CD14-positive monocyte (primary cell): ENCODE measurements at regions not wholly inside any gene's neighbourhood (a gene's known extent, or its start where the extent isn't known, plus 50 kb on each side); places are given as distances from the start of the nearest gene placed in this dataset.

Experiments
- DNase-seq, 3 donors: peaks; one replicate each; pipeline ENCODE4 v3.0.0-alpha.2; 2011 to 2022
- H2AFZ ChIP-seq: 2 replicates; pipeline ENCODE4 v1.6.0; 2012; ENCODE audit warnings: mild to moderate bottlenecking, low read depth, low read length, inconsistent platforms; ENCODE audit not compliant: insufficient read depth, poor library complexity, severe bottlenecking
- H3K27ac ChIP-seq, 2 donors: 1 replicate in 1 of 2; 2 replicates in 1 of 2; pipeline ENCODE4 v1.5.1; 2012 to 2013; ENCODE audit warnings: low read length in 2 of 2, control low read depth in 1 of 2, inconsistent platforms in 1 of 2, low read depth in 1 of 2, mild to moderate bottlenecking in 1 of 2
- H3K27me3 ChIP-seq, 2 donors: one replicate each; pipeline versions ENCODE4 v1.6.0 to v1.6.1; 2011 to 2013; ENCODE audit warnings: low read length in 2 of 2; ENCODE audit not compliant: control insufficient read depth in 2 of 2, insufficient read depth in 2 of 2
- H3K36me3 ChIP-seq, 2 donors: replicated peaks in 1 of 2; 1 replicate in 1 of 2; 2 replicates in 1 of 2; pipeline versions ENCODE4 v1.5.1 to v1.6.1; 2012 to 2013; ENCODE audit warnings: low read length in 2 of 2, control low read depth in 1 of 2, inconsistent platforms in 1 of 2, mild to moderate bottlenecking in 1 of 2; ENCODE audit not compliant: insufficient read depth in 2 of 2, control insufficient read depth in 1 of 2
- H3K4me1 ChIP-seq, 2 donors: 1 replicate in 1 of 2; 2 replicates in 1 of 2; pipeline versions ENCODE4 v1.5.1 to v1.6.1; 2012 to 2013; ENCODE audit warnings: low read length in 2 of 2, control low read depth in 1 of 2, inconsistent platforms in 1 of 2, mild to moderate bottlenecking in 1 of 2, moderate library complexity in 1 of 2; ENCODE audit not compliant: insufficient read depth in 2 of 2, control insufficient read depth in 1 of 2
- H3K4me2 ChIP-seq: replicated peaks from 2 replicates; pipeline ENCODE3; 2012; ENCODE audit warnings: low read length, moderate library complexity, mild to moderate bottlenecking; ENCODE audit not compliant: poor library complexity, severe bottlenecking; ENCODE audit errors: extremely low read depth
- H3K4me3 ChIP-seq, 3 experiments: fragments of 200-600 bp in 1 of 3; sonication (generic) in 1 of 3; replicated peaks in 1 of 3; 1 replicate in 2 of 3; 2 replicates in 1 of 3; pipeline ENCODE4 v1.5.1; 2011 to 2013; ENCODE audit warnings: low read length in 3 of 3, mild to moderate bottlenecking in 3 of 3, control low read depth in 2 of 3, low read depth in 2 of 3, inconsistent platforms in 1 of 3, moderate library complexity in 1 of 3
- H3K79me2 ChIP-seq: 2 replicates; pipeline ENCODE4 v1.6.0; 2012; ENCODE audit warnings: mild to moderate bottlenecking, control low read depth, inconsistent platforms, low read length, moderate library complexity; ENCODE audit not compliant: insufficient read depth
- H3K9ac ChIP-seq: 2 replicates; pipeline ENCODE4 v1.6.0; 2017; ENCODE audit warnings: low read length, mild to moderate bottlenecking; ENCODE audit not compliant: insufficient read depth, poor library complexity, severe bottlenecking
- H3K9me3 ChIP-seq, 2 donors: replicated peaks in 1 of 2; 1 replicate in 1 of 2; 2 replicates in 1 of 2; pipeline versions ENCODE4 v1.5.1 to v1.6.1; 2012 to 2013; ENCODE audit warnings: low read length in 2 of 2, control low read depth in 1 of 2; ENCODE audit not compliant: control insufficient read depth in 1 of 2, insufficient read depth in 1 of 2
- H4K20me1 ChIP-seq: 2 replicates; pipeline ENCODE4 v1.6.0; 2012; ENCODE audit warnings: mild to moderate bottlenecking, low read length, control low read depth, moderate library complexity; ENCODE audit not compliant: insufficient read depth
- H3K27ac Mint-ChIP-seq, 7 donors: one replicate each; pipeline ENCODE4 v1.8.0; 2020; ENCODE audit warnings: mild to moderate bottlenecking in 7 of 7, mixed read lengths in 7 of 7, moderate library complexity in 6 of 7, inconsistent platforms in 2 of 7
- H3K27me3 Mint-ChIP-seq, 3 donors: one replicate each; pipeline ENCODE4 v1.8.0; 2021 to 2022; ENCODE audit warnings: low read depth in 3 of 3, mild to moderate bottlenecking in 3 of 3, mixed read lengths in 3 of 3, moderate library complexity in 3 of 3, inconsistent platforms in 1 of 3
- H3K36me3 Mint-ChIP-seq, 2 donors: one replicate each; pipeline ENCODE4 v1.8.0; 2020; ENCODE audit warnings: mixed read lengths in 2 of 2, inconsistent platforms in 1 of 2, mild to moderate bottlenecking in 1 of 2
- H3K4me1 Mint-ChIP-seq: one replicate; pipeline ENCODE4 v1.8.0; 2020; ENCODE audit warnings: mild to moderate bottlenecking, mixed read lengths
- H3K4me3 Mint-ChIP-seq, 2 donors: one replicate each; pipeline ENCODE4 v1.8.0; 2020; ENCODE audit warnings: mild to moderate bottlenecking in 2 of 2, mixed read lengths in 2 of 2, moderate library complexity in 1 of 2
- H3K9me3 Mint-ChIP-seq, 7 donors: one replicate each; pipeline ENCODE4 v1.8.0; 2020 to 2022; ENCODE audit warnings: mixed read lengths in 7 of 7, mild to moderate bottlenecking in 6 of 7, moderate library complexity in 6 of 7, inconsistent platforms in 2 of 7
- WGBS: methylation state at CpG from one replicate; pipeline ENCODE4 v1.1.5; 2013; ENCODE audit warnings: missing lambda C conversion rate; ENCODE audit not compliant: insufficient coverage; 5-methylcytosine and 5-hydroxymethylcytosine counted together
- intact Hi-C, 2 donors: fragments of 100-400 bp; cut with micrococcal nuclease; formaldehyde crosslinking; loops; one replicate each; pipeline versions ENCODE4 v1.15.0 to v1.15.1; 2023
- TF ChIP-seq, protein P1 (sequence below): fragments of 200-600 bp; IDR thresholded peaks from one replicate; pipeline ENCODE4 v1.8.0; 2022; ENCODE audit warnings: antibody characterized with exemption, mild to moderate bottlenecking

DNA sequence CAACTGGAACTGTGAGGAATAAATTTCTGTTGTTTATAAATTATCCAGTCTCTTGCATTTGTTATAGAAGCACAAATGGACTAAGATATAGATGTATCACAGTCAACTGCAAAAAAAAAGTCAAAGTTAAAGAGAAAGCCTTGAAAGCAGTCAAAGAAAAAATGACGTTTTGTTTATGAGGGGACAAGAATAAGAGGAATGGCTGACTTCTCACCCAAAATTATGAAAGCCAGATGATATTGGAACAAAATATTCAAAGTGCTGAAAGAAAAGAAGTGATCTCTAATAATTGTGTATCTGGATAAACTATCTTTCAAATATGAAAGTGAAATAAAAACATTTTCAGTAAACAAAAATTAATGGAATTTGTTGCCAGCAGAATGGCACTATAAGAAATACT, 171.8 kb upstream of the IGF1R start:
- TF ChIP-seq, protein P1, sequence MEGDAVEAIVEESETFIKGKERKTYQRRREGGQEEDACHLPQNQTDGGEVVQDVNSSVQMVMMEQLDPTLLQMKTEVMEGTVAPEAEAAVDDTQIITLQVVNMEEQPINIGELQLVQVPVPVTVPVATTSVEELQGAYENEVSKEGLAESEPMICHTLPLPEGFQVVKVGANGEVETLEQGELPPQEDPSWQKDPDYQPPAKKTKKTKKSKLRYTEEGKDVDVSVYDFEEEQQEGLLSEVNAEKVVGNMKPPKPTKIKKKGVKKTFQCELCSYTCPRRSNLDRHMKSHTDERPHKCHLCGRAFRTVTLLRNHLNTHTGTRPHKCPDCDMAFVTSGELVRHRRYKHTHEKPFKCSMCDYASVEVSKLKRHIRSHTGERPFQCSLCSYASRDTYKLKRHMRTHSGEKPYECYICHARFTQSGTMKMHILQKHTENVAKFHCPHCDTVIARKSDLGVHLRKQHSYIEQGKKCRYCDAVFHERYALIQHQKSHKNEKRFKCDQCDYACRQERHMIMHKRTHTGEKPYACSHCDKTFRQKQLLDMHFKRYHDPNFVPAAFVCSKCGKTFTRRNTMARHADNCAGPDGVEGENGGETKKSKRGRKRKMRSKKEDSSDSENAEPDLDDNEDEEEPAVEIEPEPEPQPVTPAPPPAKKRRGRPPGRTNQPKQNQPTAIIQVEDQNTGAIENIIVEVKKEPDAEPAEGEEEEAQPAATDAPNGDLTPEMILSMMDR: no peak
- no peak overlapping the region for H3K4me3 ChIP-seq
- peaks cover 0 to 2% (median 2%) of the 10 kb centered on the region in 3 donors for H3K27me3 Mint-ChIP-seq

GRCh38 chr15:98480844-98481243, 167.5 kb upstream of the IGF1R start:
- TF ChIP-seq, protein P1: no peak
- peaks cover 14 to 18% of the 10 kb centered on the region in 2 donors for H3K9me3 ChIP-seq
- no peak overlapping the region for H3K4me3 Mint-ChIP-seq
- no peak overlapping the region for H3K27ac Mint-ChIP-seq
- H3K4me1 ChIP-seq: no peaks in the 10 kb centered on the region
- H3K27me3 Mint-ChIP-seq: peaks cover 0 to 2% (median 2%) of the 10 kb centered on the region in 3 donors
- no peak for DNase-seq
- WGBS: 90% methylated on average over 11 of the region's 11 CpGs
- no peaks in the 10 kb centered on the region for H3K36me3 Mint-ChIP-seq
- no peaks in the 10 kb centered on the region for H3K4me1 Mint-ChIP-seq
- H3K4me3 ChIP-seq: no peak overlapping the region
- no peak overlapping the region for H2AFZ ChIP-seq
- H3K27me3 ChIP-seq: no peaks in the 10 kb centered on the region
- peaks cover 11 to 37% (median 31%) of the 10 kb centered on the region in 7 donors for H3K9me3 Mint-ChIP-seq
- H3K9ac ChIP-seq: no peak overlapping the region
- intact Hi-C loops: no loop called here
- H3K36me3 ChIP-seq: no peaks in the 10 kb centered on the region
- H4K20me1 ChIP-seq: no peaks in the 10 kb centered on the region
- H3K27ac ChIP-seq: no peak overlapping the region
- H3K79me2 ChIP-seq: no peaks in the 10 kb centered on the region
- no peak overlapping the region for H3K4me2 ChIP-seq

More for the DNA sequence above, 171.8 kb upstream of the IGF1R start:
- Histone ChIP-seq H3K36me3 (no peaks in the 10 kb centered on the region), H3K4me1 (no peaks in the 10 kb centered on the region), H2AFZ (no peak overlapping the region), H3K27ac (no peak overlapping the region), H3K9ac (no peak overlapping the region), H3K9me3 (peaks cover 22 to 27% of the 10 kb centered on the region in 2 donors), H3K79me2 (no peaks in the 10 kb centered on the region), H3K4me2 (no peak overlapping the region), H4K20me1 (no peaks in the 10 kb centered on the region), H3K27me3 (no peaks in the 10 kb centered on the region)
- no peak overlapping the region for H3K27ac Mint-ChIP-seq
- intact Hi-C loops: no loop called here
- H3K9me3 Mint-ChIP-seq: peaks cover 16 to 49% (median 38%) of the 10 kb centered on the region in 7 donors
- H3K4me1 Mint-ChIP-seq: no peaks in the 10 kb centered on the region
- H3K36me3 Mint-ChIP-seq: no peaks in the 10 kb centered on the region
- DNase-seq: no peak
- H3K4me3 Mint-ChIP-seq: no peak overlapping the region
- WGBS: no CpG with 5 or more reads among the region's 1 CpG
